H9 (cell line): ENCODE measurements at regions not wholly inside any gene's neighbourhood (a gene's known extent, or its start where the extent isn't known, plus 50 kb on each side); places are given as distances from the start of the nearest gene placed in this dataset.

ENCODE experiments used
- DNase-seq: peaks from one replicate; pipeline ENCODE4 v3.0.0-alpha.2; 2017
- H2AFZ ChIP-seq: one replicate; pipeline ENCODE4 v1.6.1; 2013; ENCODE audit warnings: mild to moderate bottlenecking, low read length, control low read depth, moderate library complexity
- H2AK5ac ChIP-seq: 2 replicates; pipeline ENCODE4 v1.6.1; 2013; ENCODE audit warnings: low read length, control low read depth, mixed read lengths; ENCODE audit not compliant: insufficient read length
- H2BK120ac ChIP-seq: one replicate; pipeline ENCODE4 v1.6.1; 2013; ENCODE audit warnings: low read depth, mild to moderate bottlenecking, low read length, control low read depth, inconsistent platforms; ENCODE audit not compliant: poor library complexity, severe bottlenecking
- H2BK12ac ChIP-seq: 2 replicates; pipeline ENCODE4 v1.6.1; 2013; ENCODE audit warnings: low read length, control low read depth, mixed read lengths, low read depth; ENCODE audit not compliant: insufficient read length
- H2BK15ac ChIP-seq: 2 replicates; pipeline ENCODE4 v1.6.1; 2013; ENCODE audit warnings: low read depth, low read length, control low read depth
- H2BK20ac ChIP-seq: one replicate; pipeline ENCODE4 v1.6.1; 2013; ENCODE audit warnings: low read depth, mild to moderate bottlenecking, low read length, control low read depth, inconsistent platforms; ENCODE audit not compliant: poor library complexity, severe bottlenecking
- H2BK5ac ChIP-seq: 2 replicates; pipeline ENCODE4 v1.6.1; 2013; ENCODE audit warnings: low read length, control low read depth, mixed read lengths; ENCODE audit not compliant: insufficient read length
- H3K14ac ChIP-seq: 2 replicates; pipeline ENCODE4 v1.6.1; 2013; ENCODE audit warnings: low read length, control low read depth; ENCODE audit not compliant: insufficient read depth
- H3K18ac ChIP-seq: 2 replicates; pipeline ENCODE4 v1.6.1; 2013; ENCODE audit warnings: low read depth, mild to moderate bottlenecking, mixed read lengths, low read length, control low read depth; ENCODE audit not compliant: insufficient read length
- H3K23ac ChIP-seq: 2 replicates; pipeline ENCODE4 v1.6.1; 2013; ENCODE audit warnings: low read length, control low read depth, mixed read lengths, low read depth; ENCODE audit not compliant: insufficient read length
- H3K23me2 ChIP-seq: 2 replicates; pipeline ENCODE4 v1.6.1; 2013; ENCODE audit warnings: low read depth, mild to moderate bottlenecking, mixed read lengths, low read length, control low read depth; ENCODE audit not compliant: insufficient read length, poor library complexity, severe bottlenecking
- H3K27ac ChIP-seq: 2 replicates; pipeline ENCODE4 v1.5.1; 2013; ENCODE audit warnings: low read length, control low read depth, mixed read lengths, low read depth; ENCODE audit not compliant: insufficient read length
- H3K27me3 ChIP-seq: 2 replicates; pipeline ENCODE4 v1.6.1; 2013; ENCODE audit warnings: low read length, control low read depth, inconsistent platforms; ENCODE audit not compliant: insufficient read depth
- H3K4ac ChIP-seq: 2 replicates; pipeline ENCODE4 v1.6.1; 2013; ENCODE audit warnings: low read depth, mild to moderate bottlenecking, control low read depth, inconsistent platforms, low read length, moderate library complexity
- H3K4me1 ChIP-seq: 2 replicates; pipeline ENCODE4 v1.6.1; 2013; ENCODE audit warnings: low read length, control low read depth, inconsistent platforms; ENCODE audit not compliant: insufficient read depth
- H3K4me2 ChIP-seq: 2 replicates; pipeline ENCODE4 v1.6.1; 2013; ENCODE audit warnings: low read length, control low read depth, mixed read lengths; ENCODE audit not compliant: insufficient read length, insufficient read depth
- H3K56ac ChIP-seq: 2 replicates; pipeline ENCODE4 v1.6.1; 2013; ENCODE audit warnings: low read depth, mild to moderate bottlenecking, mixed read lengths, low read length, control low read depth; ENCODE audit not compliant: insufficient read length
- H3K79me1 ChIP-seq: 2 replicates; pipeline ENCODE4 v1.6.1; 2013; ENCODE audit warnings: low read depth, mild to moderate bottlenecking, moderate library complexity, low read length, control low read depth, inconsistent platforms; ENCODE audit not compliant: insufficient read depth, poor library complexity, severe bottlenecking
- H3K79me2 ChIP-seq: 2 replicates; pipeline ENCODE4 v1.6.1; 2013; ENCODE audit warnings: low read length, control low read depth, inconsistent platforms; ENCODE audit not compliant: insufficient read depth
- H3K9ac ChIP-seq: 2 replicates; pipeline ENCODE4 v1.6.1; 2013; ENCODE audit warnings: low read length, control low read depth, mixed read lengths; ENCODE audit not compliant: insufficient read length; ENCODE audit errors: extremely low read depth
- H3K9me3 ChIP-seq: one replicate; pipeline ENCODE4 v1.6.1; 2013; ENCODE audit warnings: low read depth, low read length, inconsistent platforms; ENCODE audit not compliant: control insufficient read depth
- H3T11ph ChIP-seq: one replicate; pipeline ENCODE4 v1.6.1; 2013; ENCODE audit warnings: mild to moderate bottlenecking, low read length, control low read depth, inconsistent platforms
- H4K20me1 ChIP-seq: one replicate; pipeline ENCODE4 v1.6.1; 2013; ENCODE audit not compliant: control insufficient read depth, insufficient read length, insufficient read depth
- H4K5ac ChIP-seq: 2 replicates; pipeline ENCODE4 v1.6.1; 2013; ENCODE audit warnings: low read depth, mild to moderate bottlenecking, mixed read lengths, low read length, control low read depth; ENCODE audit not compliant: insufficient read length
- H4K8ac ChIP-seq: replicated peaks from 2 replicates; pipeline ENCODE4 v1.6.1; 2013; ENCODE audit warnings: low read length, control low read depth, mixed read lengths, low read depth; ENCODE audit not compliant: insufficient read length
- H4K91ac ChIP-seq: 2 replicates; pipeline ENCODE4 v1.6.1; 2013; ENCODE audit warnings: low read depth, mild to moderate bottlenecking, moderate library complexity, mixed read lengths, low read length, control low read depth; ENCODE audit not compliant: insufficient read length
- H3K27ac Mint-ChIP-seq, 3 experiments: 2 replicates in 2 of 3; 3 replicates in 1 of 3; pipeline ENCODE4 v1.8.0; 2020 to 2021; ENCODE audit warnings: mixed read lengths in 3 of 3, mild to moderate bottlenecking in 1 of 3, moderate library complexity in 1 of 3
- H3K27me3 Mint-ChIP-seq: 2 replicates; pipeline ENCODE4 v1.8.0; 2021; ENCODE audit warnings: low read depth, mild to moderate bottlenecking, moderate library complexity, mixed read lengths
- H3K36me3 Mint-ChIP-seq, 3 experiments: 2 replicates in 2 of 3; 3 replicates in 1 of 3; pipeline ENCODE4 v1.8.0; 2020 to 2021; ENCODE audit warnings: low read depth in 3 of 3, mixed read lengths in 3 of 3; ENCODE audit not compliant: insufficient read depth in 1 of 3
- H3K4me1 Mint-ChIP-seq, 2 experiments: 2 replicates each; pipeline ENCODE4 v1.8.0; 2020; ENCODE audit warnings: mixed read lengths in 2 of 2
- H3K4me3 Mint-ChIP-seq, 2 experiments: 2 replicates in 1 of 2; 3 replicates in 1 of 2; pipeline ENCODE4 v1.8.0; 2020 to 2021; ENCODE audit warnings: mild to moderate bottlenecking in 2 of 2, mixed read lengths in 2 of 2, moderate library complexity in 1 of 2
- H3K9me3 Mint-ChIP-seq, 2 experiments: 2 replicates in 1 of 2; 3 replicates in 1 of 2; pipeline ENCODE4 v1.8.0; 2020; ENCODE audit warnings: mild to moderate bottlenecking in 2 of 2, mixed read lengths in 2 of 2, moderate library complexity in 1 of 2
- CTCF ChIP-seq: fragments of 200-600 bp; sonication (generic); conservative IDR thresholded peaks from 3 replicates; pipeline ENCODE4 v1.8.0; 2021; ENCODE audit warnings: antibody characterized with exemption, mild to moderate bottlenecking
- WGBS: extraction: QIAGEN DNeasy Blood & Tissue Kit; methylation state at CpG from one replicate; pipeline ENCODE4 v1.1.7; 2013; ENCODE audit warnings: missing lambda C conversion rate, low lambda C conversion rate, mixed read lengths; ENCODE audit not compliant: insufficient read length; ENCODE audit errors: extremely low coverage; 5-methylcytosine and 5-hydroxymethylcytosine counted together

GRCh38 chr6:78594668-78595066 lies 272.7 kb upstream of the IRAK1BP1 start:
- no peaks in the 10 kb centered on the region for H3K27me3 ChIP-seq
- no peaks in the 10 kb centered on the region for H3K9me3 ChIP-seq
- H3T11ph ChIP-seq = no peak overlapping the region
- H3K23me2 ChIP-seq = no peaks in the 10 kb centered on the region
- WGBS = no CpG with 5 or more reads among the region's 2 CpGs
- no peak overlapping the region for H3K18ac ChIP-seq
- Mint-ChIP-seq H3K27me3 (no peaks in the 10 kb centered on the region), H3K9me3 (no peaks in the 10 kb centered on the region; a peak in 1 of 5 replicates), H3K4me3 (no peak overlapping the region), H3K4me1 (no peaks in the 10 kb centered on the region), H3K27ac (no peak overlapping the region), H3K36me3 (peaks cover 0 to 4% (median 0%) of the 10 kb centered on the region in 3 experiments; a peak in 2 of 7 replicates)
- H2BK12ac ChIP-seq = no peak overlapping the region
- H3K4ac ChIP-seq = no peak overlapping the region
- H4K8ac ChIP-seq = no peak overlapping the region
- no peak overlapping the region for H3K4me2 ChIP-seq
- no peak overlapping the region for H2BK20ac ChIP-seq
- H3K23ac ChIP-seq = no peak overlapping the region
- H3K79me2 ChIP-seq = no peaks in the 10 kb centered on the region
- H3K14ac ChIP-seq = no peak overlapping the region
- H2AFZ ChIP-seq = no peak overlapping the region
- no peak overlapping the region for H4K91ac ChIP-seq
- H4K20me1 ChIP-seq = no peaks in the 10 kb centered on the region
- TF ChIP-seq CTCF = no peak
- no peak overlapping the region for H3K56ac ChIP-seq
- no peaks in the 10 kb centered on the region for H3K4me1 ChIP-seq
- no peaks in the 10 kb centered on the region for H3K79me1 ChIP-seq
- no peak overlapping the region for H2BK120ac ChIP-seq
- no peak overlapping the region for H3K9ac ChIP-seq
- H2AK5ac ChIP-seq = no peak overlapping the region
- H2BK15ac ChIP-seq = no peak overlapping the region
- no peak overlapping the region for H4K5ac ChIP-seq
- no peak overlapping the region for H3K27ac ChIP-seq
- H2BK5ac ChIP-seq = no peak overlapping the region
- DNase-seq = no peak
